Left ventricle myocardium inferior (tissue), 1 donor: ENCODE measurements at regions not wholly inside any gene's neighbourhood (a gene's known extent, or its start where the extent isn't known, plus 50 kb on each side); places are given as distances from the start of the nearest gene placed in this dataset.

Source experiments
- DNase-seq: peaks from one replicate; pipeline ENCODE4 v3.0.0-alpha.2; 2020
- H3K27ac ChIP-seq: fragments of 200-600 bp; replicated peaks from 2 replicates; pipeline ENCODE4 v1.8.0; 2021
- H3K27me3 ChIP-seq: fragments of 200-600 bp; 2 replicates; pipeline ENCODE4 v1.8.0; 2021; ENCODE audit warnings: low read depth
- H3K36me3 ChIP-seq: fragments of 200-600 bp; 2 replicates; pipeline ENCODE4 v1.8.0; 2021
- H3K4me1 ChIP-seq: fragments of 200-600 bp; 2 replicates; pipeline ENCODE4 v1.8.0; 2021
- H3K4me3 ChIP-seq: fragments of 200-600 bp; 2 replicates; pipeline ENCODE4 v1.8.0; 2021; ENCODE audit warnings: mild to moderate bottlenecking, moderate library complexity
- H3K9me3 ChIP-seq: fragments of 200-600 bp; replicated peaks from 2 replicates; pipeline ENCODE4 v1.8.0; 2021
- CTCF ChIP-seq: fragments of 200-600 bp; IDR thresholded peaks from 2 replicates; pipeline ENCODE4 v1.8.0; 2021; ENCODE audit warnings: antibody characterized with exemption, mild to moderate bottlenecking, borderline replicate concordance
- intact Hi-C: fragments of 100-400 bp; cut with micrococcal nuclease; formaldehyde crosslinking; loops from one replicate; pipeline ENCODE4 v1.11.0; 2022
- donor health status: DM: no; HTN: yes; CAD: no; lungs with severe emphysema.

GRCh38 chr3:139758654-139759291 is 81.0 kb upstream of the NMNAT3 start:
- H3K36me3 ChIP-seq, result no peaks in the 10 kb centered on the region
- H3K9me3 ChIP-seq, result no peaks in the 10 kb centered on the region
- DNase-seq, result no peak
- no peak overlapping the region for H3K27ac ChIP-seq
- H3K27me3 ChIP-seq, result no peaks in the 10 kb centered on the region
- intact Hi-C loops, result no loop called here
- H3K4me1 ChIP-seq, result peaks cover 20% of the 10 kb centered on the region
- H3K4me3 ChIP-seq, result no peak overlapping the region
- TF ChIP-seq CTCF, result no peak

GRCh38 chr3:139757448-139758030 is 79.8 kb upstream of the NMNAT3 start:
- H3K27ac ChIP-seq, result no peak overlapping the region
- no peaks in the 10 kb centered on the region for H3K27me3 ChIP-seq
- peaks cover 14% of the 10 kb centered on the region for H3K4me1 ChIP-seq
- no peak for TF ChIP-seq CTCF
- DNase-seq, result no peak
- H3K4me3 ChIP-seq, result no peak overlapping the region
- H3K9me3 ChIP-seq, result no peaks in the 10 kb centered on the region
- no peaks in the 10 kb centered on the region for H3K36me3 ChIP-seq
- intact Hi-C loops, result no loop called here

GRCh38 chr3:139756529-139757103 is 78.8 kb upstream of the NMNAT3 start:
- H3K4me3 ChIP-seq, result no peak overlapping the region
- H3K4me1 ChIP-seq, result peaks cover 14% of the 10 kb centered on the region
- intact Hi-C loops, result no loop called here
- DNase-seq, result no peak
- H3K36me3 ChIP-seq, result no peaks in the 10 kb centered on the region
- H3K27me3 ChIP-seq, result no peaks in the 10 kb centered on the region
- TF ChIP-seq CTCF, result no peak
- no peak overlapping the region for H3K27ac ChIP-seq
- no peaks in the 10 kb centered on the region for H3K9me3 ChIP-seq

GRCh38 chr3:139755551-139755950 is 77.8 kb upstream of the NMNAT3 start:
- DNase-seq, result no peak
- Histone ChIP-seq H3K9me3 (peaks cover 6% of the 10 kb centered on the region), H3K27me3 (no peaks in the 10 kb centered on the region), H3K4me1 (peaks cover 14% of the 10 kb centered on the region), H3K36me3 (no peaks in the 10 kb centered on the region), H3K27ac (no peak overlapping the region), H3K4me3 (no peak overlapping the region)
- TF ChIP-seq CTCF, result no peak
- intact Hi-C loops, result no loop called here

GRCh38 chr3:139751789-139752188 is 74.0 kb upstream of the NMNAT3 start:
- no peaks in the 10 kb centered on the region for H3K4me1 ChIP-seq
- H3K36me3 ChIP-seq, result no peaks in the 10 kb centered on the region
- TF ChIP-seq CTCF, result no peak
- no peak overlapping the region for H3K27ac ChIP-seq
- no peak overlapping the region for H3K4me3 ChIP-seq
- intact Hi-C loops, result no loop called here
- DNase-seq, result no peak
- H3K9me3 ChIP-seq, result peaks cover 26% of the 10 kb centered on the region
- H3K27me3 ChIP-seq, result no peaks in the 10 kb centered on the region
